Panc1 (cell line): ENCODE measurements at regions not wholly inside any gene's neighbourhood (a gene's known extent, or its start where the extent isn't known, plus 50 kb on each side); places are given as distances from the start of the nearest gene placed in this dataset.

Source experiments
- ATAC-seq: fragments of 200-7000 bp; cut with Tn5 transposase; 2 replicates; pipeline ENCODE4 v1.9.1; 2020; ENCODE audit warnings: mild to moderate bottlenecking, moderate library complexity
- BruUV-seq: library from RNA; stranded (reverse); fragments of 400-500 nt; replicated peaks from 2 replicates; lab custom pipeline; 2021; lab: Mats Ljungman, UMichigan
- CTCF ChIA-PET: fragments of 300-600 bp; sonication (Branson Sonifier 250); formaldehyde crosslinking; loops from one replicate; lab custom pipeline; 2022; ENCODE audit warnings: antibody characterized with exemption; lab: Charles Lee
- POLR2A ChIA-PET: fragments of 300-600 bp; sonication (Branson Sonifier 250); formaldehyde crosslinking; loops from one replicate; lab custom pipeline; 2022; ENCODE audit warnings: antibody characterized with exemption; lab: Charles Lee
- DNase-seq: peaks from one replicate; pipeline ENCODE4 v3.0.0-alpha.2; 2010; ENCODE audit warnings: low read depth, low spot score
- H3K27ac ChIP-seq: 2 replicates; pipeline ENCODE4 v1.5.1; 2011; ENCODE audit warnings: mild to moderate bottlenecking, low read length, inconsistent platforms
- H3K27me3 ChIP-seq: fragments of 200-500 bp; sonication (Bioruptor generic); 2 replicates; pipeline ENCODE4 v1.6.0; 2014; ENCODE audit warnings: low read length, inconsistent platforms; ENCODE audit not compliant: control insufficient read depth, insufficient read depth
- H3K36me3 ChIP-seq: fragments of 200-500 bp; sonication (Bioruptor generic); 2 replicates; pipeline ENCODE4 v1.5.1; 2014; ENCODE audit warnings: inconsistent platforms, mild to moderate bottlenecking, low read length, moderate library complexity; ENCODE audit not compliant: control insufficient read depth, insufficient read depth
- H3K4me1 ChIP-seq: 2 replicates; pipeline ENCODE4 v1.5.1; 2011; ENCODE audit warnings: inconsistent platforms, mild to moderate bottlenecking, low read length, moderate library complexity; ENCODE audit not compliant: control insufficient read depth, insufficient read depth
- H3K4me3 ChIP-seq, 2 experiments: 2 replicates each; pipeline ENCODE4 v1.5.1; 2011 to 2012; ENCODE audit warnings: low read depth in 2 of 2, low read length in 2 of 2, mild to moderate bottlenecking in 2 of 2, inconsistent platforms in 1 of 2, moderate library complexity in 1 of 2
- H3K9me3 ChIP-seq: fragments of 200-500 bp; sonication (Bioruptor generic); 2 replicates; pipeline ENCODE4 v1.5.1; 2014; ENCODE audit warnings: low read depth, mild to moderate bottlenecking, inconsistent platforms, low read length, moderate library complexity; ENCODE audit not compliant: control insufficient read depth, insufficient read depth
- POLR2AphosphoS5 ChIP-seq: IDR thresholded peaks from 2 replicates; pipeline ENCODE4 v1.6.1; 2012; ENCODE audit warnings: mild to moderate bottlenecking, low read depth, low read length, moderate library complexity
- SIN3A ChIP-seq: IDR thresholded peaks from 2 replicates; pipeline ENCODE4 v1.6.1; 2012; ENCODE audit warnings: low read depth, mild to moderate bottlenecking, low read length, moderate library complexity, borderline replicate concordance; ENCODE audit not compliant: insufficient read depth
- TCF7L2 ChIP-seq: IDR thresholded peaks from 2 replicates; pipeline ENCODE4 v1.6.1; 2011; ENCODE audit warnings: mild to moderate bottlenecking, low read depth, low read length, inconsistent platforms
- in situ Hi-C: cut with HindIII; loops from 2 replicates; pipeline ENCODE4 v1.10.0; 2016; ENCODE audit warnings: low sequenced_read_pairs, low pct_unique_long_range_greater_than_20kb
- intact Hi-C: fragments of 100-400 bp; cut with micrococcal nuclease; formaldehyde crosslinking; loops from one replicate; pipeline ENCODE4 v1.10.0; 2022; ENCODE audit not compliant: unreplicated experiment
- TF ChIP-seq, protein P1 (sequence below): fragments of 450-650 bp; IDR thresholded peaks from 2 replicates; pipeline ENCODE4 v1.5.1; 2017; ENCODE audit warnings: mild to moderate bottlenecking
- TF ChIP-seq, protein P2 (sequence below), 2 experiments: IDR thresholded peaks; 2 replicates each; pipeline ENCODE4 v1.6.1; 2011 to 2012; ENCODE audit warnings: low read depth in 2 of 2, control low read depth in 1 of 2, low read length in 1 of 2, mild to moderate bottlenecking in 1 of 2, moderate library complexity in 1 of 2; ENCODE audit not compliant: insufficient read depth in 1 of 2

GRCh38 chr7:92967238-92967637 is 130.9 kb upstream of the CDK6 start:
- BruUV-seq = no TSS peak
- POLR2A ChIA-PET = interaction anchor here (0.7 kb wide), 1 partner anchor 31 kb away, joined by 3 read pairs; no protein-coding TSS in a partner anchor

GRCh38 chr7:92964141-92964540 is 127.8 kb upstream of the CDK6 start:
- Histone ChIP-seq H3K27ac (no peak overlapping the region), H3K9me3 (no peaks in the 10 kb centered on the region), H3K36me3 (no peaks in the 10 kb centered on the region), H3K27me3 (no peaks in the 10 kb centered on the region), H3K4me3 (no peak overlapping the region), H3K4me1 (no peaks in the 10 kb centered on the region)
- CTCF ChIA-PET = no interaction called here
- DNase-seq (no peak), ATAC-seq (no peak)
- intact Hi-C loops = no loop called here
- no TSS peak for BruUV-seq
- TF ChIP-seq, protein P1, sequence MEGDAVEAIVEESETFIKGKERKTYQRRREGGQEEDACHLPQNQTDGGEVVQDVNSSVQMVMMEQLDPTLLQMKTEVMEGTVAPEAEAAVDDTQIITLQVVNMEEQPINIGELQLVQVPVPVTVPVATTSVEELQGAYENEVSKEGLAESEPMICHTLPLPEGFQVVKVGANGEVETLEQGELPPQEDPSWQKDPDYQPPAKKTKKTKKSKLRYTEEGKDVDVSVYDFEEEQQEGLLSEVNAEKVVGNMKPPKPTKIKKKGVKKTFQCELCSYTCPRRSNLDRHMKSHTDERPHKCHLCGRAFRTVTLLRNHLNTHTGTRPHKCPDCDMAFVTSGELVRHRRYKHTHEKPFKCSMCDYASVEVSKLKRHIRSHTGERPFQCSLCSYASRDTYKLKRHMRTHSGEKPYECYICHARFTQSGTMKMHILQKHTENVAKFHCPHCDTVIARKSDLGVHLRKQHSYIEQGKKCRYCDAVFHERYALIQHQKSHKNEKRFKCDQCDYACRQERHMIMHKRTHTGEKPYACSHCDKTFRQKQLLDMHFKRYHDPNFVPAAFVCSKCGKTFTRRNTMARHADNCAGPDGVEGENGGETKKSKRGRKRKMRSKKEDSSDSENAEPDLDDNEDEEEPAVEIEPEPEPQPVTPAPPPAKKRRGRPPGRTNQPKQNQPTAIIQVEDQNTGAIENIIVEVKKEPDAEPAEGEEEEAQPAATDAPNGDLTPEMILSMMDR = no peak
- TF ChIP-seq SIN3A = no peak
- TF ChIP-seq, protein P2, sequence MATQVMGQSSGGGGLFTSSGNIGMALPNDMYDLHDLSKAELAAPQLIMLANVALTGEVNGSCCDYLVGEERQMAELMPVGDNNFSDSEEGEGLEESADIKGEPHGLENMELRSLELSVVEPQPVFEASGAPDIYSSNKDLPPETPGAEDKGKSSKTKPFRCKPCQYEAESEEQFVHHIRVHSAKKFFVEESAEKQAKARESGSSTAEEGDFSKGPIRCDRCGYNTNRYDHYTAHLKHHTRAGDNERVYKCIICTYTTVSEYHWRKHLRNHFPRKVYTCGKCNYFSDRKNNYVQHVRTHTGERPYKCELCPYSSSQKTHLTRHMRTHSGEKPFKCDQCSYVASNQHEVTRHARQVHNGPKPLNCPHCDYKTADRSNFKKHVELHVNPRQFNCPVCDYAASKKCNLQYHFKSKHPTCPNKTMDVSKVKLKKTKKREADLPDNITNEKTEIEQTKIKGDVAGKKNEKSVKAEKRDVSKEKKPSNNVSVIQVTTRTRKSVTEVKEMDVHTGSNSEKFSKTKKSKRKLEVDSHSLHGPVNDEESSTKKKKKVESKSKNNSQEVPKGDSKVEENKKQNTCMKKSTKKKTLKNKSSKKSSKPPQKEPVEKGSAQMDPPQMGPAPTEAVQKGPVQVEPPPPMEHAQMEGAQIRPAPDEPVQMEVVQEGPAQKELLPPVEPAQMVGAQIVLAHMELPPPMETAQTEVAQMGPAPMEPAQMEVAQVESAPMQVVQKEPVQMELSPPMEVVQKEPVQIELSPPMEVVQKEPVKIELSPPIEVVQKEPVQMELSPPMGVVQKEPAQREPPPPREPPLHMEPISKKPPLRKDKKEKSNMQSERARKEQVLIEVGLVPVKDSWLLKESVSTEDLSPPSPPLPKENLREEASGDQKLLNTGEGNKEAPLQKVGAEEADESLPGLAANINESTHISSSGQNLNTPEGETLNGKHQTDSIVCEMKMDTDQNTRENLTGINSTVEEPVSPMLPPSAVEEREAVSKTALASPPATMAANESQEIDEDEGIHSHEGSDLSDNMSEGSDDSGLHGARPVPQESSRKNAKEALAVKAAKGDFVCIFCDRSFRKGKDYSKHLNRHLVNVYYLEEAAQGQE (IDR thresholded peaks at IDR 0.05; ENCODE audit: insufficient read depth in 1 of 2, low read depth in 2 of 2, low read length in 1 of 2) = no peak
- no peak for TF ChIP-seq TCF7L2
- no peak for TF ChIP-seq POLR2AphosphoS5
- POLR2A ChIA-PET = interaction anchor here (0.7 kb wide), 1 partner anchor 261 kb away, joined by 8 read pairs; no protein-coding TSS in a partner anchor
- in situ Hi-C loops = no loop called here

More at GRCh38 chr7:92967238-92967637, 130.9 kb upstream of the CDK6 start:
- CTCF ChIA-PET = no interaction called here
- Histone ChIP-seq H3K27me3 (no peaks in the 10 kb centered on the region), H3K4me1 (no peaks in the 10 kb centered on the region), H3K36me3 (no peaks in the 10 kb centered on the region), H3K4me3 (no peak overlapping the region), H3K27ac (no peak overlapping the region), H3K9me3 (no peaks in the 10 kb centered on the region)
- in situ Hi-C loops = no loop called here
- TF ChIP-seq SIN3A (no peak), TCF7L2 (no peak), POLR2AphosphoS5 (no peak)
- TF ChIP-seq, protein P2 (IDR thresholded peaks at IDR 0.05; ENCODE audit: insufficient read depth in 1 of 2, low read depth in 2 of 2, low read length in 1 of 2) = no peak
- TF ChIP-seq, protein P1 = no peak
- intact Hi-C loops = no loop called here
- ATAC-seq (no peak), DNase-seq (no peak)
